GM12878 (cell line): ENCODE measurements at regions not wholly inside any gene's neighbourhood (a gene's known extent, or its start where the extent isn't known, plus 50 kb on each side); places are given as distances from the start of the nearest gene placed in this dataset.

ENCODE experiments used
- ATAC-seq: fragments of 200-7000 bp; cut with Tn5 transposase; 3 replicates; pipeline ENCODE4 v1.9.1; 2020; ENCODE audit warnings: mild to moderate bottlenecking, moderate library complexity
- BruUV-seq: library from RNA; stranded (reverse); fragments of 400-500 nt; replicated peaks from 2 replicates; lab custom pipeline; 2021; lab: Mats Ljungman, UMichigan
- CTCF ChIA-PET: fragments of 300-600 bp; sonication (Branson Sonifier 250); formaldehyde crosslinking; extraction: SDS; loops from one replicate; lab custom pipeline; 2021; ENCODE audit warnings: inconsistent platforms; lab: Yijun Ruan, JAX
- POLR2A ChIA-PET: fragments of 350-600 bp; formaldehyde crosslinking; extraction: SDS; loops from one replicate; lab custom pipeline; 2021; ENCODE audit warnings: inconsistent platforms; lab: Charles Lee
- RAD21 ChIA-PET: fragments of 300-600 bp; sonication (Branson Sonifier 250); formaldehyde crosslinking; loops from one replicate; lab custom pipeline; 2023; ENCODE audit warnings: antibody characterized with exemption; ENCODE audit not compliant: unreplicated experiment; lab: Charles Lee
- SMC1A ChIA-PET: fragments of 300-600 bp; sonication (Branson Sonifier 250); formaldehyde crosslinking; loops from one replicate; lab custom pipeline; 2023; ENCODE audit not compliant: unreplicated experiment, uncharacterized antibody; lab: Charles Lee
- DNase-seq: peaks from one replicate; pipeline ENCODE4 v3.0.0-alpha.2; 2011; ENCODE audit warnings: low read depth, low spot score
- FAIRE-seq: peaks from 3 replicates; lab custom pipeline; 2011; peaks lifted over from hg19 to GRCh38; lab: Jason Lieb, UNC
- H2AFZ ChIP-seq: 2 replicates; pipeline ENCODE4 v1.6.0; 2011; ENCODE audit warnings: low read depth, low read length, control low read depth; ENCODE audit not compliant: control insufficient read depth
- H3K27ac ChIP-seq: 2 replicates; pipeline ENCODE4 v1.5.1; 2011; ENCODE audit warnings: control low read depth; ENCODE audit not compliant: control insufficient read depth, insufficient read depth
- H3K27me3 ChIP-seq, 2 experiments: replicated peaks in 1 of 2; 2 replicates each; pipeline versions ENCODE4 v1.6.0 to v1.6.1; 2011; ENCODE audit warnings: low read length in 1 of 2; ENCODE audit not compliant: control insufficient read depth in 2 of 2, insufficient read depth in 2 of 2
- H3K36me3 ChIP-seq, 2 experiments: 2 replicates each; pipeline ENCODE4 v1.5.1; 2011; ENCODE audit warnings: low read length in 1 of 2; ENCODE audit not compliant: control insufficient read depth in 2 of 2, insufficient read depth in 2 of 2
- H3K4me1 ChIP-seq: 2 replicates; pipeline ENCODE4 v1.6.1; 2011; ENCODE audit warnings: mild to moderate bottlenecking, low read length, moderate library complexity, mixed read lengths; ENCODE audit not compliant: control insufficient read depth, insufficient read depth
- H3K4me2 ChIP-seq: 2 replicates; pipeline ENCODE4 v1.6.0; 2011; ENCODE audit warnings: control low read depth; ENCODE audit not compliant: control insufficient read depth, insufficient read depth
- H3K4me3 ChIP-seq: fragments of 200-600 bp; sonication (generic); 2 replicates; pipeline ENCODE4 v1.5.1; 2016
- H3K79me2 ChIP-seq: 2 replicates; pipeline ENCODE4 v1.6.0; 2011; ENCODE audit warnings: low read length; ENCODE audit not compliant: control insufficient read depth, insufficient read depth
- H3K9ac ChIP-seq: 2 replicates; pipeline ENCODE4 v1.8.0; 2011; ENCODE audit warnings: low read length, control low read depth, mixed read lengths; ENCODE audit not compliant: control insufficient read depth, insufficient read depth
- H3K9me3 ChIP-seq: replicated peaks from 3 replicates; pipeline ENCODE4 v1.5.1; 2011; ENCODE audit warnings: mild to moderate bottlenecking, low read length; ENCODE audit not compliant: control insufficient read depth, insufficient read depth
- H4K20me1 ChIP-seq: 2 replicates; pipeline ENCODE4 v1.6.0; 2011; ENCODE audit not compliant: control insufficient read depth, insufficient read depth
- CBFB ChIP-seq: IDR thresholded peaks from 2 replicates; pipeline ENCODE4 v1.6.1; 2016; ENCODE audit warnings: antibody characterized with exemption, low read depth
- CEBPB ChIP-seq, 2 experiments: fragments of 150-350 bp in 1 of 2; IDR thresholded peaks; 2 replicates each; pipeline ENCODE4 v1.6.1; 2012 to 2014; ENCODE audit warnings: low read depth in 2 of 2, low read length in 2 of 2, borderline replicate concordance in 1 of 2, inconsistent platforms in 1 of 2
- CREM ChIP-seq: IDR thresholded peaks from 2 replicates; pipeline ENCODE4 v1.6.1; 2014; ENCODE audit warnings: antibody characterized with exemption, low read depth
- EZH2 ChIP-seq: IDR thresholded peaks from 2 replicates; pipeline ENCODE4 v1.6.1; 2012; ENCODE audit warnings: low read depth, mild to moderate bottlenecking, control low read depth, inconsistent platforms, low read length, borderline replicate concordance; ENCODE audit not compliant: control insufficient read depth
- MEF2B ChIP-seq: fragments of 450-650 bp; IDR thresholded peaks from 2 replicates; pipeline ENCODE4 v1.6.1; 2018; ENCODE audit warnings: mild to moderate bottlenecking, moderate library complexity; ENCODE audit not compliant: partially characterized antibody, poor library complexity, severe bottlenecking
- MTA3 ChIP-seq: IDR thresholded peaks from 2 replicates; pipeline ENCODE4 v1.6.1; 2012; ENCODE audit warnings: low read length, inconsistent platforms, borderline replicate concordance
- MXI1 ChIP-seq: fragments of 150-350 bp; IDR thresholded peaks from 2 replicates; pipeline ENCODE4 v1.6.1; 2011; ENCODE audit warnings: low read depth, mild to moderate bottlenecking, inconsistent platforms, low read length, improper control_type of control experiment
- NR2C2 ChIP-seq: IDR thresholded peaks from 2 replicates; pipeline ENCODE4 v1.6.1; 2011; ENCODE audit warnings: borderline replicate concordance, low read depth; ENCODE audit not compliant: control insufficient read depth, insufficient read length
- RAD51 ChIP-seq: fragments of 450-650 bp; IDR thresholded peaks from 2 replicates; pipeline ENCODE4 v1.6.1; 2016; ENCODE audit warnings: moderate library complexity, mild to moderate bottlenecking, inconsistent platforms
- RELB ChIP-seq: fragments of 450-650 bp; IDR thresholded peaks from 2 replicates; pipeline ENCODE4 v1.6.1; 2017; ENCODE audit warnings: low read depth, mild to moderate bottlenecking, moderate library complexity
- ZNF24 ChIP-seq: fragments of 450-650 bp; IDR thresholded peaks from 2 replicates; pipeline ENCODE4 v1.6.1; 2017; ENCODE audit warnings: antibody characterized with exemption, mild to moderate bottlenecking
- ZNF274 ChIP-seq: IDR thresholded peaks from one replicate; pipeline ENCODE4 v1.8.0; 2011; ENCODE audit not compliant: insufficient read length, insufficient read depth
- ZNF622 ChIP-seq: fragments of 450-650 bp; IDR thresholded peaks from 2 replicates; pipeline ENCODE4 v1.6.1; 2017; ENCODE audit warnings: mild to moderate bottlenecking, inconsistent platforms
- ZSCAN29 ChIP-seq: fragments of 450-650 bp; IDR thresholded peaks from 2 replicates; pipeline ENCODE4 v1.6.1; 2017; ENCODE audit warnings: mild to moderate bottlenecking, moderate library complexity
- WGBS: methylation state at CpG from one replicate; pipeline ENCODE4 v1.1.6; 2016; ENCODE audit warnings: low lambda C conversion rate; ENCODE audit not compliant: insufficient replicate concordance, insufficient coverage; ENCODE audit errors: missing lambda C conversion rate; 5-methylcytosine and 5-hydroxymethylcytosine counted together
- in situ Hi-C: fragments of 300-500 bp; cut with MboI; formaldehyde crosslinking; loops from 9 replicates; pipeline ENCODE4 v1.14.3; 2018; ENCODE audit warnings: mixed read lengths
- intact Hi-C: fragments of 100-400 bp; cut with micrococcal nuclease; formaldehyde crosslinking; loops from one replicate; pipeline ENCODE4 v1.14.2; 2022; ENCODE audit not compliant: unreplicated experiment
- TF ChIP-seq, protein P1 (sequence below): fragments of 450-650 bp; IDR thresholded peaks from 2 replicates; pipeline ENCODE4 v1.6.1; 2018; ENCODE audit warnings: mild to moderate bottlenecking, low read depth, moderate library complexity; ENCODE audit not compliant: partially characterized antibody
- TF ChIP-seq, protein P2 (sequence below): fragments of 450-650 bp; conservative IDR thresholded peaks from 2 replicates; pipeline ENCODE4 v1.6.1; 2017; ENCODE audit warnings: mild to moderate bottlenecking, moderate library complexity
- TF ChIP-seq, protein P3 (sequence below): IDR thresholded peaks from 2 replicates; pipeline ENCODE4 v1.6.1; 2011; ENCODE audit warnings: borderline replicate concordance, low read depth, mild to moderate bottlenecking, moderate library complexity, low read length; ENCODE audit not compliant: insufficient read depth, poor library complexity, severe bottlenecking

GRCh38 chr11:50278756-50279155 is 246.1 kb downstream of the OR4C45 start:
- no peaks in the 10 kb centered on the region for H3K79me2 ChIP-seq
- no peak overlapping the region for H3K9ac ChIP-seq
- intact Hi-C loops (loop anchor here (10.0 kb wide), 1 partner anchor 54 kb away; no protein-coding TSS in a partner anchor), in situ Hi-C loops (no loop called here)
- no peak overlapping the region for H3K27ac ChIP-seq
- ChIA-PET POLR2A (no interaction called here), SMC1A (no interaction called here), CTCF (no interaction called here), RAD21 (no interaction called here)
- H3K9me3 ChIP-seq: no peaks in the 10 kb centered on the region
- 60% methylated on average over 24 of the region's 24 CpGs for WGBS
- H3K4me2 ChIP-seq: no peak overlapping the region
- BruUV-seq: no TSS peak
- no peaks in the 10 kb centered on the region for H3K27me3 ChIP-seq
- no peaks in the 10 kb centered on the region for H3K4me1 ChIP-seq
- no peak for ATAC-seq
- no peak for FAIRE-seq
- no peak overlapping the region for H2AFZ ChIP-seq
- no peak overlapping the region for H3K4me3 ChIP-seq
- no peaks in the 10 kb centered on the region for H3K36me3 ChIP-seq
- no peak for DNase-seq
- no peaks in the 10 kb centered on the region for H4K20me1 ChIP-seq
- no peak for TF ChIP-seq MEF2B
- no peak for TF ChIP-seq ZNF622
- TF ChIP-seq CREM: no peak
- TF ChIP-seq ZNF24: no peak
- TF ChIP-seq NR2C2: no peak
- no peak for TF ChIP-seq MTA3
- TF ChIP-seq ZSCAN29: no peak
- TF ChIP-seq CEBPB (IDR thresholded peaks at IDR 0.05; ENCODE audit: borderline replicate concordance in 1 of 2, low read depth in 2 of 2, low read length in 2 of 2): no peak
- TF ChIP-seq, protein P1, sequence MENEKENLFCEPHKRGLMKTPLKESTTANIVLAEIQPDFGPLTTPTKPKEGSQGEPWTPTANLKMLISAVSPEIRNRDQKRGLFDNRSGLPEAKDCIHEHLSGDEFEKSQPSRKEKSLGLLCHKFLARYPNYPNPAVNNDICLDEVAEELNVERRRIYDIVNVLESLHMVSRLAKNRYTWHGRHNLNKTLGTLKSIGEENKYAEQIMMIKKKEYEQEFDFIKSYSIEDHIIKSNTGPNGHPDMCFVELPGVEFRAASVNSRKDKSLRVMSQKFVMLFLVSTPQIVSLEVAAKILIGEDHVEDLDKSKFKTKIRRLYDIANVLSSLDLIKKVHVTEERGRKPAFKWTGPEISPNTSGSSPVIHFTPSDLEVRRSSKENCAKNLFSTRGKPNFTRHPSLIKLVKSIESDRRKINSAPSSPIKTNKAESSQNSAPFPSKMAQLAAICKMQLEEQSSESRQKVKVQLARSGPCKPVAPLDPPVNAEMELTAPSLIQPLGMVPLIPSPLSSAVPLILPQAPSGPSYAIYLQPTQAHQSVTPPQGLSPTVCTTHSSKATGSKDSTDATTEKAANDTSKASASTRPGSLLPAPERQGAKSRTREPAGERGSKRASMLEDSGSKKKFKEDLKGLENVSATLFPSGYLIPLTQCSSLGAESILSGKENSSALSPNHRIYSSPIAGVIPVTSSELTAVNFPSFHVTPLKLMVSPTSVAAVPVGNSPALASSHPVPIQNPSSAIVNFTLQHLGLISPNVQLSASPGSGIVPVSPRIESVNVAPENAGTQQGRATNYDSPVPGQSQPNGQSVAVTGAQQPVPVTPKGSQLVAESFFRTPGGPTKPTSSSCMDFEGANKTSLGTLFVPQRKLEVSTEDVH: no peak
- TF ChIP-seq, protein P2, sequence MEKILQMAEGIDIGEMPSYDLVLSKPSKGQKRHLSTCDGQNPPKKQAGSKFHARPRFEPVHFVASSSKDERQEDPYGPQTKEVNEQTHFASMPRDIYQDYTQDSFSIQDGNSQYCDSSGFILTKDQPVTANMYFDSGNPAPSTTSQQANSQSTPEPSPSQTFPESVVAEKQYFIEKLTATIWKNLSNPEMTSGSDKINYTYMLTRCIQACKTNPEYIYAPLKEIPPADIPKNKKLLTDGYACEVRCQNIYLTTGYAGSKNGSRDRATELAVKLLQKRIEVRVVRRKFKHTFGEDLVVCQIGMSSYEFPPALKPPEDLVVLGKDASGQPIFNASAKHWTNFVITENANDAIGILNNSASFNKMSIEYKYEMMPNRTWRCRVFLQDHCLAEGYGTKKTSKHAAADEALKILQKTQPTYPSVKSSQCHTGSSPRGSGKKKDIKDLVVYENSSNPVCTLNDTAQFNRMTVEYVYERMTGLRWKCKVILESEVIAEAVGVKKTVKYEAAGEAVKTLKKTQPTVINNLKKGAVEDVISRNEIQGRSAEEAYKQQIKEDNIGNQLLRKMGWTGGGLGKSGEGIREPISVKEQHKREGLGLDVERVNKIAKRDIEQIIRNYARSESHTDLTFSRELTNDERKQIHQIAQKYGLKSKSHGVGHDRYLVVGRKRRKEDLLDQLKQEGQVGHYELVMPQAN: no peak
- TF ChIP-seq RELB: no peak
- no peak for TF ChIP-seq CBFB
- TF ChIP-seq ZNF274: no peak
- no peak for TF ChIP-seq RAD51
- TF ChIP-seq MXI1: no peak
- no peak for TF ChIP-seq EZH2
- TF ChIP-seq, protein P3, sequence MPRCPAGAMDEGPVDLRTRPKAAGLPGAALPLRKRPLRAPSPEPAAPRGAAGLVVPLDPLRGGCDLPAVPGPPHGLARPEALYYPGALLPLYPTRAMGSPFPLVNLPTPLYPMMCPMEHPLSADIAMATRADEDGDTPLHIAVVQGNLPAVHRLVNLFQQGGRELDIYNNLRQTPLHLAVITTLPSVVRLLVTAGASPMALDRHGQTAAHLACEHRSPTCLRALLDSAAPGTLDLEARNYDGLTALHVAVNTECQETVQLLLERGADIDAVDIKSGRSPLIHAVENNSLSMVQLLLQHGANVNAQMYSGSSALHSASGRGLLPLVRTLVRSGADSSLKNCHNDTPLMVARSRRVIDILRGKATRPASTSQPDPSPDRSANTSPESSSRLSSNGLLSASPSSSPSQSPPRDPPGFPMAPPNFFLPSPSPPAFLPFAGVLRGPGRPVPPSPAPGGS: no peak
